Uterus (tissue), 3 donors: ENCODE measurements at regions not wholly inside any gene's neighbourhood (a gene's known extent, or its start where the extent isn't known, plus 50 kb on each side); places are given as distances from the start of the nearest gene placed in this dataset.

Experiments used
- DNase-seq, 2 donors: peaks; one replicate each; pipeline ENCODE4 v3.0.0-alpha.2; 2019 to 2020
- H3K27ac ChIP-seq, 2 donors: fragments of 200-600 bp; sonication (generic); 1 replicate in 1 of 2; 2 replicates in 1 of 2; pipeline ENCODE4 v1.5.1; 2016 to 2018
- H3K27me3 ChIP-seq, 2 donors: fragments of 200-600 bp; sonication (generic); one replicate each; pipeline ENCODE4 v1.5.1; 2018 to 2019; ENCODE audit warnings: control low read depth in 1 of 2
- H3K36me3 ChIP-seq, 2 donors: fragments of 200-600 bp; sonication (generic); one replicate each; pipeline ENCODE4 v1.5.1; 2019; ENCODE audit warnings: control low read depth in 1 of 2
- H3K4me1 ChIP-seq, 2 donors: fragments of 200-600 bp; sonication (generic); one replicate each; pipeline ENCODE4 v1.5.1; 2018 to 2019; ENCODE audit warnings: control low read depth in 1 of 2
- H3K4me3 ChIP-seq, 2 donors: fragments of 200-600 bp; sonication (generic); 1 replicate in 1 of 2; 2 replicates in 1 of 2; pipeline ENCODE4 v1.5.1; 2018 to 2019; ENCODE audit warnings: mild to moderate bottlenecking in 1 of 2
- H3K9me3 ChIP-seq, 2 donors: fragments of 200-600 bp; sonication (generic); one replicate each; pipeline ENCODE4 v1.5.1; 2019; ENCODE audit warnings: control low read depth in 1 of 2
- CTCF ChIP-seq, 4 experiments: fragments of 200-600 bp in 2 of 4; fragments of 450-650 bp in 2 of 4; sonication (generic) in 2 of 4; IDR thresholded peaks; one replicate each; pipeline ENCODE4 v1.5.1; 2016 to 2019; ENCODE audit warnings: antibody characterized with exemption in 4 of 4, mild to moderate bottlenecking in 2 of 4, moderate library complexity in 1 of 4
- POLR2A ChIP-seq, 2 donors: fragments of 450-650 bp; IDR thresholded peaks; one replicate each; pipeline ENCODE4 v1.6.1; 2016; ENCODE audit warnings: antibody characterized with exemption in 2 of 2, mild to moderate bottlenecking in 1 of 2, moderate library complexity in 1 of 2
- intact Hi-C: fragments of 100-400 bp; cut with DNase I; formaldehyde crosslinking; loops from one replicate; pipeline ENCODE4 v1.15.1; 2023; ENCODE audit warnings: low total_unique reads
- donor health status: DM: yes; HTN: yes; CAD: no.

DNA sequence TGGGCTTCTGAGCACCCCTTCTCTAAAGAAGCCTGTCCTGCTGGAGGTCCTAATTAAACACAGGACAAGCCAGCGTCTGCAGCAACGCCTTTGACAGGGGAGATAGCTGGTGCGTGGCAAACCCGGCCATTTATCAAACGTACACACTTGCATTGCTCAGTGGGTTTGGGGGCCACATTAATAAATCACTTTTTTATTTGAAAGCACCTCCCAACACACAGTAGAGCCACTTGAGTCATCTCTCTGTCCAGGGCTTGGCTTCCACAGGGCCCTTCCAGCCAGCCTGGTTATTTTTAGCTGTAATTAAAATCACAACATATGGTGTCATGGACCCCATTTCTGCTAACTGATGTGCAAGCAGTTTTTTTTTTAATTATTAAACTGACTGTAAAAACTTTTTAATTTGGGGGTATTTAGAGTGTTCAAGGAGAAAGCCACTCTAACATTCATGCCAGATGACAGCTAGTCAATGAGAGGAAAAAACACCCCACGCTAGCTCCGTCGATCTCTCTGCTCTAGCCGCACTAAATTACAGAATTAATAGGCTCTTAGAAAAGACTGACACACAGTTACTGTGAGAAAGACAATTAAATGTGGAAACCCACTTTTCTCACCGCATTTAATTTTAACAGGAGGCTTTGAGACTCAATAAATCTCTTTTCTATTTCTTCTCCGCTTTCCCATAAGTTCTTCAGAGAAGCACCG lies 201.0 kb upstream of the WSCD1 start:
- H3K4me3 ChIP-seq = no peak overlapping the region
- no peak overlapping the region for H3K27ac ChIP-seq
- TF ChIP-seq POLR2A (IDR thresholded peaks at IDR 0.05) = no peak
- TF ChIP-seq CTCF (IDR thresholded peaks at IDR 0.05) = no peak
- no peaks in the 10 kb centered on the region for H3K4me1 ChIP-seq
- H3K9me3 ChIP-seq = no peaks in the 10 kb centered on the region
- intact Hi-C loops = no loop called here
- H3K27me3 ChIP-seq = no peaks in the 10 kb centered on the region
- DNase-seq = no peak
- H3K36me3 ChIP-seq = no peaks in the 10 kb centered on the region

GRCh38 chr17:5870231-5870953 lies 199.8 kb upstream of the WSCD1 start:
- Histone ChIP-seq H3K4me3 (no peak overlapping the region), H3K36me3 (no peaks in the 10 kb centered on the region), H3K9me3 (no peaks in the 10 kb centered on the region), H3K27ac (no peak overlapping the region), H3K27me3 (no peaks in the 10 kb centered on the region), H3K4me1 (no peaks in the 10 kb centered on the region)
- DNase-seq = no peak
- intact Hi-C loops = no loop called here
- TF ChIP-seq POLR2A (IDR thresholded peaks at IDR 0.05) (no peak), CTCF (IDR thresholded peaks at IDR 0.05) (no peak)

GRCh38 chr17:5871666-5872065 lies 198.5 kb upstream of the WSCD1 start:
- no peak overlapping the region for H3K4me3 ChIP-seq
- intact Hi-C loops = no loop called here
- no peaks in the 10 kb centered on the region for H3K9me3 ChIP-seq
- no peaks in the 10 kb centered on the region for H3K27me3 ChIP-seq
- TF ChIP-seq POLR2A (IDR thresholded peaks at IDR 0.05) (no peak), CTCF (IDR thresholded peaks at IDR 0.05) (no peak)
- H3K27ac ChIP-seq = no peak overlapping the region
- no peak for DNase-seq
- H3K36me3 ChIP-seq = no peaks in the 10 kb centered on the region
- H3K4me1 ChIP-seq = no peaks in the 10 kb centered on the region

DNA sequence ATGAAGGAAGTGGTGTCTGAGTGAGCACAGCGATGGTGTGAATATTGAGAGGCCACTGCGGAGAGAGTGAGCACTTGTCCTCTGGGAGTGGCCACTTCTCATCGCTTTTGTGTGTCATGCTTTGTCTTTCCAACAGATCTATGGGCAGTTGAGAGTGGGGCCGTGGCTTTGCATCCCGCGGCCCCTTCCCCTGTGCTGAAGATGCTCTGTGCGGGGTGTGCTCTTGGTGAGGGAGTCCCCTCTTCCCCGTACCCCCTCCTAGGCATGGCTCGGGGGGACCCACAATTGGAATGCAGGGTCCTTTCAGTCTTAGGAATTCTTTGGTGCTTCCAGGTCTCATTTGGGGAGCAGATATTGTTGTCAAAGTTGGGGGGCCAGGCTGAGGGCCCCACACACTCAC lies 197.3 kb upstream of the WSCD1 start:
- no peak for TF ChIP-seq POLR2A (IDR thresholded peaks at IDR 0.05)
- TF ChIP-seq CTCF (IDR thresholded peaks at IDR 0.05) = no peak
- intact Hi-C loops = no loop called here
- Histone ChIP-seq H3K27ac (no peak overlapping the region), H3K36me3 (no peaks in the 10 kb centered on the region), H3K4me3 (no peak overlapping the region), H3K27me3 (no peaks in the 10 kb centered on the region), H3K4me1 (no peaks in the 10 kb centered on the region), H3K9me3 (no peaks in the 10 kb centered on the region)
- DNase-seq = no peak

GRCh38 chr17:5873781-5874180 lies 196.4 kb upstream of the WSCD1 start:
- H3K27ac ChIP-seq = no peak overlapping the region
- H3K9me3 ChIP-seq = no peaks in the 10 kb centered on the region
- intact Hi-C loops = no loop called here
- DNase-seq = no peak
- TF ChIP-seq CTCF (IDR thresholded peaks at IDR 0.05) (no peak), POLR2A (IDR thresholded peaks at IDR 0.05) (no peak)
- H3K27me3 ChIP-seq = no peaks in the 10 kb centered on the region
- H3K4me3 ChIP-seq = no peak overlapping the region
- no peaks in the 10 kb centered on the region for H3K36me3 ChIP-seq
- H3K4me1 ChIP-seq = no peaks in the 10 kb centered on the region
